Uterus (tissue), 3 donors: ENCODE measurements at regions not wholly inside any gene's neighbourhood (a gene's known extent, or its start where the extent isn't known, plus 50 kb on each side); places are given as distances from the start of the nearest gene placed in this dataset.

Source experiments
- DNase-seq, 2 donors: peaks; one replicate each; pipeline ENCODE4 v3.0.0-alpha.2; 2019 to 2020
- H3K27ac ChIP-seq, 2 donors: fragments of 200-600 bp; sonication (generic); 1 replicate in 1 of 2; 2 replicates in 1 of 2; pipeline ENCODE4 v1.5.1; 2016 to 2018
- H3K27me3 ChIP-seq, 2 donors: fragments of 200-600 bp; sonication (generic); one replicate each; pipeline ENCODE4 v1.5.1; 2018 to 2019; ENCODE audit warnings: control low read depth in 1 of 2
- H3K36me3 ChIP-seq, 2 donors: fragments of 200-600 bp; sonication (generic); one replicate each; pipeline ENCODE4 v1.5.1; 2019; ENCODE audit warnings: control low read depth in 1 of 2
- H3K4me1 ChIP-seq, 2 donors: fragments of 200-600 bp; sonication (generic); one replicate each; pipeline ENCODE4 v1.5.1; 2018 to 2019; ENCODE audit warnings: control low read depth in 1 of 2
- H3K4me3 ChIP-seq, 2 donors: fragments of 200-600 bp; sonication (generic); 1 replicate in 1 of 2; 2 replicates in 1 of 2; pipeline ENCODE4 v1.5.1; 2018 to 2019; ENCODE audit warnings: mild to moderate bottlenecking in 1 of 2
- H3K9me3 ChIP-seq, 2 donors: fragments of 200-600 bp; sonication (generic); one replicate each; pipeline ENCODE4 v1.5.1; 2019; ENCODE audit warnings: control low read depth in 1 of 2
- POLR2A ChIP-seq, 2 donors: fragments of 450-650 bp; IDR thresholded peaks; one replicate each; pipeline ENCODE4 v1.6.1; 2016; ENCODE audit warnings: antibody characterized with exemption in 2 of 2, mild to moderate bottlenecking in 1 of 2, moderate library complexity in 1 of 2
- intact Hi-C: fragments of 100-400 bp; cut with DNase I; formaldehyde crosslinking; loops from one replicate; pipeline ENCODE4 v1.15.1; 2023; ENCODE audit warnings: low total_unique reads
- TF ChIP-seq, protein P1 (sequence below), 4 experiments: fragments of 200-600 bp in 2 of 4; fragments of 450-650 bp in 2 of 4; sonication (generic) in 2 of 4; IDR thresholded peaks; one replicate each; pipeline ENCODE4 v1.5.1; 2016 to 2019; ENCODE audit warnings: antibody characterized with exemption in 4 of 4, mild to moderate bottlenecking in 2 of 4, moderate library complexity in 1 of 4
- donor health status: DM: yes; HTN: yes; CAD: no.

- Histone ChIP-seq H3K4me1 (no peaks in the 10 kb centered on the region), H3K27ac (no peak overlapping the region), H3K4me3 (no peak overlapping the region), H3K27me3 (no peaks in the 10 kb centered on the region), H3K36me3 (no peaks in the 10 kb centered on the region), H3K9me3 (no peaks in the 10 kb centered on the region)
- no peak for DNase-seq
- intact Hi-C loops = no loop called here
- TF ChIP-seq POLR2A (IDR thresholded peaks at IDR 0.05) = no peak
- TF ChIP-seq, protein P1, sequence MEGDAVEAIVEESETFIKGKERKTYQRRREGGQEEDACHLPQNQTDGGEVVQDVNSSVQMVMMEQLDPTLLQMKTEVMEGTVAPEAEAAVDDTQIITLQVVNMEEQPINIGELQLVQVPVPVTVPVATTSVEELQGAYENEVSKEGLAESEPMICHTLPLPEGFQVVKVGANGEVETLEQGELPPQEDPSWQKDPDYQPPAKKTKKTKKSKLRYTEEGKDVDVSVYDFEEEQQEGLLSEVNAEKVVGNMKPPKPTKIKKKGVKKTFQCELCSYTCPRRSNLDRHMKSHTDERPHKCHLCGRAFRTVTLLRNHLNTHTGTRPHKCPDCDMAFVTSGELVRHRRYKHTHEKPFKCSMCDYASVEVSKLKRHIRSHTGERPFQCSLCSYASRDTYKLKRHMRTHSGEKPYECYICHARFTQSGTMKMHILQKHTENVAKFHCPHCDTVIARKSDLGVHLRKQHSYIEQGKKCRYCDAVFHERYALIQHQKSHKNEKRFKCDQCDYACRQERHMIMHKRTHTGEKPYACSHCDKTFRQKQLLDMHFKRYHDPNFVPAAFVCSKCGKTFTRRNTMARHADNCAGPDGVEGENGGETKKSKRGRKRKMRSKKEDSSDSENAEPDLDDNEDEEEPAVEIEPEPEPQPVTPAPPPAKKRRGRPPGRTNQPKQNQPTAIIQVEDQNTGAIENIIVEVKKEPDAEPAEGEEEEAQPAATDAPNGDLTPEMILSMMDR (IDR thresholded peaks at IDR 0.05) = no peak
These were observed 352.6 kb downstream of the BMP4 start for GRCh38 chr14:53603994-53604393.

DNA sequence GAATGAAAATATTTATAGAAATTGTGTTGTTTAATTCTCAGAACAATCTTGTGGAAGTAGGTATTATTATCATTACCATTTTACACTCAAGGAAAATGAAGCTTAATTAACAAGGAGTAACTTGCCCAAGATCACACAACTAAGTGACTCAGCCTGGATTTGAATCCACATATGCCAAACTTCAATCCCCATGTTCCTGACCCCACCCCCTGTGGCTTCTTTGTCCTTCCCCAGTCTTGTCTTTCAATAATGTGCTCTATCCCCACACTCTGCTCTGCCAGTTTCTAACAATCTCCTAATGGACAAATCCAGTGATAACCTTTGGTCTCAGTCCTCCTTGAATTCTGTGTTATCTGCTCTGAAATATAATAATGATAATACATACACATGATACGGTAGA is 355.2 kb downstream of the BMP4 start:
- no peak overlapping the region for H3K4me3 ChIP-seq
- no peak for DNase-seq
- no peaks in the 10 kb centered on the region for H3K4me1 ChIP-seq
- H3K9me3 ChIP-seq = no peaks in the 10 kb centered on the region
- no peaks in the 10 kb centered on the region for H3K27me3 ChIP-seq
- no peak for TF ChIP-seq POLR2A (IDR thresholded peaks at IDR 0.05)
- TF ChIP-seq, protein P1 (IDR thresholded peaks at IDR 0.05) = no peak
- intact Hi-C loops = no loop called here
- H3K27ac ChIP-seq = no peak overlapping the region
- H3K36me3 ChIP-seq = no peaks in the 10 kb centered on the region

- no peak for DNase-seq
- Histone ChIP-seq H3K4me3 (no peak overlapping the region), H3K36me3 (no peaks in the 10 kb centered on the region), H3K27me3 (no peaks in the 10 kb centered on the region), H3K27ac (no peak overlapping the region), H3K4me1 (no peaks in the 10 kb centered on the region), H3K9me3 (no peaks in the 10 kb centered on the region)
- intact Hi-C loops = no loop called here
- no peak for TF ChIP-seq POLR2A (IDR thresholded peaks at IDR 0.05)
- TF ChIP-seq, protein P1 (IDR thresholded peaks at IDR 0.05) = no peak
These were observed 357.2 kb downstream of the BMP4 start for GRCh38 chr14:53599221-53599945.

- Histone ChIP-seq H3K36me3 (no peaks in the 10 kb centered on the region), H3K27ac (no peak overlapping the region), H3K27me3 (no peaks in the 10 kb centered on the region), H3K9me3 (no peaks in the 10 kb centered on the region), H3K4me1 (no peaks in the 10 kb centered on the region), H3K4me3 (no peak overlapping the region)
- DNase-seq = no peak
- TF ChIP-seq, protein P1 (IDR thresholded peaks at IDR 0.05) = no peak
- no peak for TF ChIP-seq POLR2A (IDR thresholded peaks at IDR 0.05)
- intact Hi-C loops = no loop called here
These were observed 359.6 kb downstream of the BMP4 start for GRCh38 chr14:53596853-53597525.

DNA sequence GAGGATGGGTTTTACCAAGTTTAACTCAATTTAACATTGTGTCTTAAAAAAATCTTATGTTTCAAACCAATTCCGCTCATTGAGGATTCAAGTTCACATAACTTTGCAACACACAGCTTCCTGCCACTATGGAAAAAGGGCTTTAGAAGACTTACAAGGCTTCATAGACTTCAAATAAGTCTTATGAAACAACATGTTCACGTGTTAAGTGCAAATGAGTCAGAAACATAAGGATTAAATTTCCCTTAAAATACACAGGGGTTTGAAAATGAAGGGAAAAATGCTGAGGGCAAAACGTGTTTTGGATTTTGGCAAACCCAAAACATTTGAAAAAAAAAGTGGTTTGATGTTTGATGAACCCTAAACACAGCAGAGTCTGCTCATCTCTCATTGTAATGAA is 364.8 kb downstream of the BMP4 start:
- no peak for TF ChIP-seq POLR2A (IDR thresholded peaks at IDR 0.05)
- no peak for DNase-seq
- no peak overlapping the region for H3K27ac ChIP-seq
- no peaks in the 10 kb centered on the region for H3K9me3 ChIP-seq
- H3K27me3 ChIP-seq = no peaks in the 10 kb centered on the region
- intact Hi-C loops = no loop called here
- H3K36me3 ChIP-seq = no peaks in the 10 kb centered on the region
- H3K4me3 ChIP-seq = no peak overlapping the region
- H3K4me1 ChIP-seq = no peaks in the 10 kb centered on the region
